Parathyroid adenoma (tissue), 2 donors: ENCODE measurements at regions not wholly inside any gene's neighbourhood (a gene's known extent, or its start where the extent isn't known, plus 50 kb on each side); places are given as distances from the start of the nearest gene placed in this dataset.

Experiments
- H2AFZ ChIP-seq: fragments of 300-600 bp; sonication (generic); one replicate; pipeline ENCODE4 v1.7.0; 2017; ENCODE audit warnings: antibody characterized with exemption, mild to moderate bottlenecking
- H3K27ac ChIP-seq: fragments of 300-600 bp; sonication (generic); one replicate; pipeline ENCODE4 v1.7.0; 2017
- H3K27me3 ChIP-seq: fragments of 300-600 bp; sonication (generic); one replicate; pipeline ENCODE4 v1.7.0; 2017; ENCODE audit warnings: low read length; ENCODE audit not compliant: control insufficient read depth, insufficient read depth
- H3K36me3 ChIP-seq: fragments of 300-600 bp; sonication (generic); one replicate; pipeline ENCODE4 v1.7.0; 2017; ENCODE audit warnings: low read length; ENCODE audit not compliant: control insufficient read depth, insufficient read depth
- H3K4me1 ChIP-seq: fragments of 300-600 bp; sonication (generic); one replicate; pipeline ENCODE4 v1.7.0; 2017; ENCODE audit warnings: control low read depth
- H3K4me2 ChIP-seq: fragments of 300-600 bp; sonication (generic); one replicate; pipeline ENCODE4 v1.7.0; 2017; ENCODE audit warnings: low read length
- H3K4me3 ChIP-seq: fragments of 300-600 bp; sonication (generic); one replicate; pipeline ENCODE4 v1.7.0; 2017; ENCODE audit warnings: low read depth, low read length
- H3K79me2 ChIP-seq: fragments of 300-600 bp; sonication (generic); one replicate; pipeline ENCODE4 v1.7.0; 2017; ENCODE audit warnings: control low read depth
- H3K9ac ChIP-seq: fragments of 300-600 bp; sonication (generic); one replicate; pipeline ENCODE4 v1.7.0; 2017; ENCODE audit warnings: mild to moderate bottlenecking
- H3K9me3 ChIP-seq: fragments of 300-600 bp; sonication (generic); one replicate; pipeline ENCODE4 v1.7.0; 2017; ENCODE audit warnings: low read length; ENCODE audit not compliant: control insufficient read depth
- CTCF ChIP-seq: fragments of 300-600 bp; sonication (generic); IDR thresholded peaks from one replicate; pipeline ENCODE4 v1.7.0; 2017; ENCODE audit warnings: antibody characterized with exemption, mild to moderate bottlenecking
- donor health status: primary hyperparathyroidism.

DNA sequence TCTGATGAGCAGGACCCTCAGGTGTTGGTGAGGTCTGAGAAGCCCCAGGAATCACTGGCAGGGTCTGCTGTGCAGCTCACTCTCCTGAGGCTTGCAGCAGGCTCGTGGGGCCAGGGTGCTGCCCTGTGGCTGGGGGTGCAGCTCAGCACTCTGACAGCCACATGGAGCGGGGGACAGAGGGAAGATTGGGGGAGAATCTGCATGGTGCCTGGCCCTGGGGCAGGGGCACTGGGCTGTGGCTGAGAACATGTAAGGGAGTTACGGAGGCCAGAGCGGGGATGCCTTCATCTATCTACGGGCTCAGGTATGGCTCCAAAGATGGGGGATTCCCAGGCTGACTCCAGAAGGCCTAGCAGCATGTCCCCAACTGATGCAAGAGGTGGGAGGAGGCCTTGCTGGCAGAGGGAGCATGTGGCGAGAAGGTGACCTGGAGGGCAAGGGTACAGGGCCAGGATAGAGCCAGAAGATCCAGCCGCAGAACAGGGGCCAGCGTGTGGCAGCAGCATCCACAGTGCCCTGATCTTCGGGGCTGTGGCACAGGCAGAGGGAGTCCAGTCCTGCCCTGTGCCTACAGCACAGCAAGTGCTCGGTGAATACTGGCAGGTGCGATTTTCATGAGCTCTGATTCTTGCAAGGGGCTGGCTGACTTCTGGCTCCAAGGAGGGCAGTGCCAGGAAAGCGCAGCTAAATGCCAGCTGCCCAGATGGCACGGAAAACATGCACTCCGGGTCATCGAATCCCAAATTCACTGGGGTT lies 184.7 kb downstream of the CTTN start:
- no peak overlapping the region for H3K27ac ChIP-seq
- no peaks in the 10 kb centered on the region for H3K36me3 ChIP-seq
- TF ChIP-seq CTCF = no peak
- no peak overlapping the region for H3K9ac ChIP-seq
- no peaks in the 10 kb centered on the region for H3K4me1 ChIP-seq
- no peaks in the 10 kb centered on the region for H3K9me3 ChIP-seq
- H2AFZ ChIP-seq = no peak overlapping the region
- no peaks in the 10 kb centered on the region for H3K27me3 ChIP-seq
- H3K4me2 ChIP-seq = no peak overlapping the region
- no peak overlapping the region for H3K4me3 ChIP-seq
- H3K79me2 ChIP-seq = no peaks in the 10 kb centered on the region

GRCh38 chr11:70583781-70584218 lies 185.5 kb downstream of the CTTN start:
- TF ChIP-seq CTCF = no peak
- H3K27ac ChIP-seq = no peak overlapping the region
- no peaks in the 10 kb centered on the region for H3K9me3 ChIP-seq
- no peak overlapping the region for H3K4me2 ChIP-seq
- H3K4me1 ChIP-seq = no peaks in the 10 kb centered on the region
- H3K27me3 ChIP-seq = no peaks in the 10 kb centered on the region
- H3K4me3 ChIP-seq = no peak overlapping the region
- H2AFZ ChIP-seq = no peak overlapping the region
- no peaks in the 10 kb centered on the region for H3K36me3 ChIP-seq
- no peaks in the 10 kb centered on the region for H3K79me2 ChIP-seq
- no peak overlapping the region for H3K9ac ChIP-seq

DNA sequence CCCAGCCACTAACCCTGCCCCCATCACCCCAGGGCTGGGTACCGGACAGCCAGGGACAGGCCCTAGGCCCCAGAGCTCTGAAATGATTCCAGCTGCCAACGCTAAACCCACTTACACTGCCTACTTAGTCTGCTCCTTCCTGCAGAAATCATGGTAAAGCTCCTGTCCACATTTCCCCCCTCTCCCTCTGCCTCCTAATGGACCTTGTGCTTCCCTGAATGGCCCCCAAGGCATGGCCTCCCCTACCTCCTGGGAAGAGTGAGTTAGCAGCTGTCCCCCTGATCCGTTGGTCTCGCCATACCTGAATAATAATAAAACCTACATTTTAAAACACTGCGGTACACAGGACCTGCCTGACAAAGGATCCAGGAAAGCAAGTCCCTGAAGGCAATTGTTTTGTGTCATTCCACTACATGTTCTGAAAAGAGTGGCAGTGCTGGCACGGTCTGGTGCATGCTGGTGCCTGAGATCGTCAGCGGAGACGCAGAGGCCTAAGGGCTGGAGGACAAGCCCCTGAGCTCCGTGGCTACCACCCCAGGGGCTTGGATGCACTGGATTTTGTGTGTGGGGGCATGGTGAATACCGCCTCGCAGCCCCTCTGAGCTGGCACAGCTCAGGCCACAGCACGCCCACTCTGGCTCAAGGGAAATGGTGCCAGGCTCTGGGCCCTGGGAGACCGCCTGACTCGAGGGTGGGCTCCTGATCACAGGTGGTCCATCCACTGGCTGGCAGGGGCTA lies 186.3 kb downstream of the CTTN start:
- no peak for TF ChIP-seq CTCF
- Histone ChIP-seq H3K4me2 (no peak overlapping the region), H3K9me3 (no peaks in the 10 kb centered on the region), H3K27ac (no peak overlapping the region), H3K27me3 (no peaks in the 10 kb centered on the region), H3K4me1 (no peaks in the 10 kb centered on the region), H2AFZ (no peak overlapping the region), H3K36me3 (no peaks in the 10 kb centered on the region), H3K9ac (no peak overlapping the region), H3K79me2 (no peaks in the 10 kb centered on the region), H3K4me3 (no peak overlapping the region)

DNA sequence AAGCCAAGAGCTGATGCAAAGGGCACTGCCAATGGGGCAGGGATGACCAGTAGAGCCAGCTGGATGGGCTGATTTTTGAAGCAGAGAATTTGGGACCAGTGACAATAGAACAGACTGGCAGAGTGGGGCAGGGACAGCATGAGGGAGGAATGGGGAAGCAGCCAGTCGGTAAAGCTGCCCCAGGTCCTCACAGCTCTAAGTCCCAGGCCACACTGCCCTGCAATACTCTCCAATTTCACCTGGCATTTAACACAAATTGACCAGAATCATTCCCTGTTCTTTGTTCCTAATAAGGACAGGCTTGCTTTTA lies 186.9 kb downstream of the CTTN start:
- no peak overlapping the region for H3K27ac ChIP-seq
- H3K36me3 ChIP-seq = no peaks in the 10 kb centered on the region
- no peak overlapping the region for H3K9ac ChIP-seq
- H3K4me1 ChIP-seq = no peaks in the 10 kb centered on the region
- no peak overlapping the region for H3K4me3 ChIP-seq
- TF ChIP-seq CTCF = no peak
- no peaks in the 10 kb centered on the region for H3K27me3 ChIP-seq
- no peak overlapping the region for H3K4me2 ChIP-seq
- no peak overlapping the region for H2AFZ ChIP-seq
- H3K79me2 ChIP-seq = no peaks in the 10 kb centered on the region
- H3K9me3 ChIP-seq = no peaks in the 10 kb centered on the region
